NCI-H748 treated with DMSO at 0.1 percent for 48 hours (cell line): ENCODE measurements at regions not wholly inside any gene's neighbourhood (a gene's known extent, or its start where the extent isn't known, plus 50 kb on each side); places are given as distances from the start of the nearest gene placed in this dataset.
A peak's percentile ranks its signal among the peaks of the same experiment; 100 is the strongest.
"Not testable (repeated sequence)": the region's sequence is repeated elsewhere in the genome, so short reads cannot be mapped to it uniquely, and the experiment has no call there.

Experiments
- DNase-seq: peaks from one replicate; lab custom pipeline; 2025; lab: John Stamatoyannopoulos, UW

- no peak for DNase-seq
Measured at GRCh38 chr1:232346844-232347243, 283.1 kb downstream of the SIPA1L2 start.

DNA sequence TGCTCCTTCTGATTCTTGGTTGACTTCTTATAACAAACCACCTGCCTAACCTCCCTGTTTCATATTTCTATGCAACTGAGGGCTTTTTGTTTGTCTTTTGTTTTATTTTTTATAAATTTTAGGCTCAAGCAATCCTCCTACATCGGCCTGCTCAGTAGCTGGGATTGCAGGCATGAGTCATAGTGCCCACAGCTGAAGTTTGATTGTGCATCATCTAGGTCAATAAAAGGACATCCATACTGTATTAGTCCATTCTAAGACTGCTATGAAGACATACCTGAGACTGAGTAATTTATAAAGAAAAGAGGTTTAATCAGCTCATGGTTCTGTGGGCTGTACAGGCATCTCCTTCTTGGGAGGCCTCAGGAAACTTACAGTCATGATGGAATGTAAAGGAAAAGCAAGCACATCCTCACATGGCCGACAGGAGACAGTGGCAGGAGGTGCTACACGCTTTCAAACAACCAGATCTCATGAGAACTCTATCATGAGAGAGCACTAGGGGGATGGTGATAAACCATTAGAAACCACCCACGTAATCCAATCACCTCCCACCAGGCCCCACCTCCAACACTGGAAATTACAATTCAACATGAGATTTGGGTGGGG lies 285.0 kb downstream of the SIPA1L2 start:
- no peak for DNase-seq

- DNase-seq = not testable (repeated sequence)
Measured at GRCh38 chr1:232344186-232344585, 285.7 kb downstream of the SIPA1L2 start.

GRCh38 chr1:232340446-232340845 lies 289.5 kb downstream of the SIPA1L2 start:
- no peak for DNase-seq

- DNase-seq = no peak
Measured at GRCh38 chr1:232339073-232339472, 290.9 kb downstream of the SIPA1L2 start.

- no peak for DNase-seq
Measured at GRCh38 chr1:232335741-232336293, 294.1 kb downstream of the SIPA1L2 start.

GRCh38 chr1:232335261-232335660 lies 294.7 kb downstream of the SIPA1L2 start:
- no peak for DNase-seq

DNA sequence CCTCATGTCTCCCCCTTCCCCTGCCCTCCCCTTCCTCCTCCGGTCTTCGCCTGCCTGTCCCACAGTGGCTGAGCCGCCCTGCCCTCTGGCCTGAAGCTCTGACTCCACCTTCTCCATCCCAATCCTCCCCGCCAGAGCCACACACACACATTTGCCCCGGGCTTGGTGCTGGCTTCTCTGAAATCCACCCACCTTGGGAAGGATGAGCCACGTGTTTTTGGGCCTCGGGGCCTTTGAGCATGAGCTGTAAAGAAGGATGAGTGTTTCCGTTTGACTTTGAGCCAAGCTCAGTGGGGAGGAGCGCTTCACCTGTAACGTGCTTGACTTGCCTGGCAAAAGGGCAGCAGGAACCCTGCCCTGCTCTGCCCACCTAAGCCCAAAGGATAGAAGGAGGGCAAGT lies 295.1 kb downstream of the SIPA1L2 start:
- DNase-seq = no peak

- DNase-seq = no peak
Measured at GRCh38 chr1:232334246-232334645, 295.7 kb downstream of the SIPA1L2 start.

DNA sequence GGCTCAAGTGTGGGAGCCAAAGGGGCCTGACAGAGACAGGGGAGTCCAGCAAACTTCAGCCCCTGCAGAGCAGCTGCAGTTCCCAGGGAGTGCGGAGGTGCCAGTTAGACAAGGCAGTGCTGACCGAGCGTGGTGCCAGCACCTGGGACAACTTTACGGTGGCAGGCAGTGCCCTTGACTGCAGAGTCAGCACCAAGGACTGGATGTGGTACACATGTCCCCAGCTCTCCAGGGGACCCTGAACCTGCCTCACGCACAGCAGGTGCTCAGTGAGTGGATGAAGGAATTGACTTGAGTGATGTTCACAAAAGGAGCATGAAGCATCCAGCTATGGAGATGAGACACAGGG lies 296.5 kb downstream of the SIPA1L2 start:
- no peak for DNase-seq

GRCh38 chr1:232332710-232333418 lies 297.1 kb downstream of the SIPA1L2 start:
- not testable (repeated sequence) for DNase-seq

GRCh38 chr1:232329103-232329813 lies 300.7 kb downstream of the SIPA1L2 start:
- no peak for DNase-seq

DNA sequence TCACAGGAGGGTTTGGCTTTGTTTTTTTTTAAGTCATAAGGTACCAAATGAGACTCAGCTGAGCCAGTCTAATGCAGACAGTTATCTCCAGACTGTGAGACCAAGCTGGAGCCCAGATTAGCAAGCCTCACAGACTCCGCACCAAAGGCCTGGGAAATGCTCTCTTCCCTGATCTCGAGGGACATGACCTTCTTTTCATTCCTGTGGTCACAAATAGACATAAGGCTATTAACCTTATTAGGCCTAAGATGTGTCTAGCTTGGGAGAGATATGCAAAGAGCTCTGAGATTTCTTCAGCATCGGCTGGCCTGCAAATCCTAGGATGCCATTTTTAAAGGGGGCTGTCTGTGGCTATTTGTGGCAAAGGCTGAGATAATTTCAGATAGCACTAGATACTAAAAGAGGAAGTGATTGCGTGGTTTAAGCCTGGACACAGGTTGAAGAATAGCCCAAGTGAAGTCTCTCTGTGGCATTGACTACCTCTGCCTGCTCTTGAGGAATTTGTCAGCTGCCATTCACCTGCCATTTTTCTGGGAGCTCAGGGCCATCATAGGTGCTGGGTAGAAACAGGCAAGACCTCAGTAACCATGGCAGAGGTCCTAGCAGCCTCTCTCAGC lies 301.3 kb downstream of the SIPA1L2 start:
- DNase-seq = no peak

GRCh38 chr1:232327899-232328298 lies 302.0 kb downstream of the SIPA1L2 start:
- peak; percentile 71 for DNase-seq

GRCh38 chr1:232327269-232327668 lies 302.7 kb downstream of the SIPA1L2 start:
- peak; percentile 37 for DNase-seq

GRCh38 chr1:232322162-232322734 lies 307.7 kb downstream of the SIPA1L2 start:
- DNase-seq = no peak

- no peak for DNase-seq
Measured at GRCh38 chr1:232319518-232320210, 310.3 kb downstream of the SIPA1L2 start.

DNA sequence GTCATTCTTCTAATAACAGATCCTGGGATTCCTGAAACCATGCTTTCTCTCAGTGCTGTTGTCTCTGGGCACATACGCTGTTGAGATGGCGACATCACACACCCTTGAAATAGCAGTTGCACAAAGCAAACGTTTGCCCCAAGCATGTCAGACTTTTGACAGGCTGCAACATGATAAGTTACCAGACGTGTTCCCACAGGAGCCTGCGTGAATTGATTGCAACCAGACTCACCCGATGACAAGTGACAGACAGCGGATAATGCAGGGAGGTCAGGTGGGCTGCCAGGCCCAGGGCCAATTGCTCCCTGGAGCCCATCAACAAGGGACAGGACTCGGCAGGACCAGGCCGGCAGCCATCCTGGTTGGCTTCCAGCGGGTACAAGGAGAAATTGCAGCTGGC lies 310.9 kb downstream of the SIPA1L2 start:
- no peak for DNase-seq

GRCh38 chr1:232318143-232318542 lies 311.8 kb downstream of the SIPA1L2 start:
- no peak for DNase-seq

DNA sequence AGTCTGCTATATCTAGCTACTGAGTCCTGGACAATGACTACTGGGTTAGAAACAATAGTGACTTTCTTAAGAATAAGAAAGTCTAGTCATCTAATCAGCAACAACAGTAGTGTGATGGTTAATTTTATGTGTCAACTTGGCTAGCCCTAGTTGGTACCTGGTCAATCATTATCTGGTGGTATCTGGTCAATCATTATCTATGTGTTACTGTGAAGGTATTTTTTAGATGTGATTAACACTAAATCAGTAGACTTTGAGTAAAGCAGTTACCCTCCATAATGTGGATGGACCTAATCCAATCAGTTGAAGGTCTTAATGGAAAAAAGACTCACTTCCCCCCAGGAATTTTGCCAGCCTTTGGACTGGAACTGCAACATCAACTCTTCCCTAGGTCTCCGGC lies 312.6 kb downstream of the SIPA1L2 start:
- no peak for DNase-seq

- no peak for DNase-seq
Measured at GRCh38 chr1:232316864-232317263, 313.1 kb downstream of the SIPA1L2 start.

DNA sequence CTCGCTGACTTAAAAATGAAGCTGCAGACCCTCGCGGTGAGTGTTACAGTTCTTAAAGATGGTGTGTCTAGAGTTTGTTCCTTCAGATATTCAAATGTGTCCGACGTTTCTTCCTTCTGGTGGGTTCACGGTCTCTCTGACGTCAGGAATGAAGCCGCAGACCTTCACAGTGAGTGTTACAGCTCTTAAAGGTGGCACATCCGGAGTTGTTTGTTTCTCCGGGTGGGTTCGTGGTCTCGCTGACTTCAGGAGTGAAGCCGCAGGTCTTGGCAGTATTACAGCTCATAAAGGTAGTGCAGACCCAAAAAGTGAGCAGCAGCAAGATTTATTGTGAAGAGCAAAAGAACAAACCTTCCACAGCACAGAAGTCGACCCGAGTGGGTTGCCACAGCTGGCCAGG lies 316.1 kb downstream of the SIPA1L2 start:
- DNase-seq = not testable (repeated sequence)
